ENCODE measurements at regions not wholly inside any gene's neighbourhood (a gene's known extent, or its start where the extent isn't known, plus 50 kb on each side); places are given as distances from the start of the nearest gene placed in this dataset.

- no CpG with 5 or more reads among the region's 1 CpG for WGBS (ENCODE audit: extremely low coverage, insufficient read length, low lambda C conversion rate)
These were observed 251.4 kb upstream of the ATXN7L3B start for GRCh38 chr12:74286254-74286653.

More at GRCh38 chr12:74286254-74286653, 251.4 kb upstream of the ATXN7L3B start:
- Histone ChIP-seq H3K4me2 (ENCODE audit: insufficient read depth, insufficient read length, low read length) (no peak overlapping the region), H3K79me2 (ENCODE audit: insufficient read depth, low read length) (no peaks in the 10 kb centered on the region), H3K14ac (ENCODE audit: insufficient read depth, low read length) (no peak overlapping the region), H2AFZ (ENCODE audit: low read length) (no peak overlapping the region), H2AK5ac (ENCODE audit: insufficient read length, low read length) (no peak overlapping the region), H3K9ac (ENCODE audit: extremely low read depth, insufficient read length, low read length) (no peak overlapping the region), H4K91ac (ENCODE audit: insufficient read length, low read depth, low read length) (no peak overlapping the region), H3K56ac (ENCODE audit: insufficient read length, low read depth, low read length) (no peak overlapping the region), H3K27me3 (ENCODE audit: insufficient read depth, low read length) (no peaks in the 10 kb centered on the region), H2BK12ac (ENCODE audit: insufficient read length, low read depth, low read length) (no peak overlapping the region), H3K23ac (ENCODE audit: insufficient read length, low read depth, low read length) (no peak overlapping the region), H4K8ac (replicated peaks; ENCODE audit: insufficient read length, low read depth, low read length) (no peak overlapping the region), H3K79me1 (ENCODE audit: insufficient read depth, low read depth, low read length, poor library complexity, severe bottlenecking) (no peaks in the 10 kb centered on the region), H3T11ph (ENCODE audit: low read length) (no peak overlapping the region), H2BK120ac (ENCODE audit: low read depth, low read length, poor library complexity, severe bottlenecking) (no peak overlapping the region), H3K9me3 (ENCODE audit: control insufficient read depth, low read depth, low read length) (no peaks in the 10 kb centered on the region), H2BK5ac (ENCODE audit: insufficient read length, low read length) (no peak overlapping the region), H4K20me1 (ENCODE audit: control insufficient read depth, insufficient read depth, insufficient read length) (no peaks in the 10 kb centered on the region), H3K18ac (ENCODE audit: insufficient read length, low read depth, low read length) (no peak overlapping the region), H3K4ac (ENCODE audit: low read depth, low read length) (no peak overlapping the region), H4K5ac (ENCODE audit: insufficient read length, low read depth, low read length) (no peak overlapping the region), H2BK15ac (ENCODE audit: low read depth, low read length) (no peak overlapping the region), H3K23me2 (ENCODE audit: insufficient read length, low read depth, low read length, poor library complexity, severe bottlenecking) (no peaks in the 10 kb centered on the region), H2BK20ac (ENCODE audit: low read depth, low read length, poor library complexity, severe bottlenecking) (no peak overlapping the region), H3K27ac (ENCODE audit: insufficient read length, low read depth, low read length) (no peak overlapping the region), H3K4me1 (ENCODE audit: insufficient read depth, low read length) (no peaks in the 10 kb centered on the region)
- TF ChIP-seq, protein P1, sequence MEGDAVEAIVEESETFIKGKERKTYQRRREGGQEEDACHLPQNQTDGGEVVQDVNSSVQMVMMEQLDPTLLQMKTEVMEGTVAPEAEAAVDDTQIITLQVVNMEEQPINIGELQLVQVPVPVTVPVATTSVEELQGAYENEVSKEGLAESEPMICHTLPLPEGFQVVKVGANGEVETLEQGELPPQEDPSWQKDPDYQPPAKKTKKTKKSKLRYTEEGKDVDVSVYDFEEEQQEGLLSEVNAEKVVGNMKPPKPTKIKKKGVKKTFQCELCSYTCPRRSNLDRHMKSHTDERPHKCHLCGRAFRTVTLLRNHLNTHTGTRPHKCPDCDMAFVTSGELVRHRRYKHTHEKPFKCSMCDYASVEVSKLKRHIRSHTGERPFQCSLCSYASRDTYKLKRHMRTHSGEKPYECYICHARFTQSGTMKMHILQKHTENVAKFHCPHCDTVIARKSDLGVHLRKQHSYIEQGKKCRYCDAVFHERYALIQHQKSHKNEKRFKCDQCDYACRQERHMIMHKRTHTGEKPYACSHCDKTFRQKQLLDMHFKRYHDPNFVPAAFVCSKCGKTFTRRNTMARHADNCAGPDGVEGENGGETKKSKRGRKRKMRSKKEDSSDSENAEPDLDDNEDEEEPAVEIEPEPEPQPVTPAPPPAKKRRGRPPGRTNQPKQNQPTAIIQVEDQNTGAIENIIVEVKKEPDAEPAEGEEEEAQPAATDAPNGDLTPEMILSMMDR (conservative IDR thresholded peaks at IDR 0.05) = no peak
- no peaks in the 10 kb centered on the region for H3K36me3 Mint-ChIP-seq (ENCODE audit: insufficient read depth in 1 of 3, low read depth in 3 of 3)
- no peak for DNase-seq
- H3K27ac Mint-ChIP-seq = no peak overlapping the region
- no peaks in the 10 kb centered on the region for H3K27me3 Mint-ChIP-seq (ENCODE audit: low read depth)
- H3K4me3 Mint-ChIP-seq = no peak overlapping the region
- no peaks in the 10 kb centered on the region for H3K9me3 Mint-ChIP-seq
- peaks cover 3% of the 10 kb centered on the region in 2 experiments; a peak in 3 of 4 replicates for H3K4me1 Mint-ChIP-seq

Measured in H9 (cell line).